Esophagus squamous epithelium (tissue), 4 donors: ENCODE measurements at regions not wholly inside any gene's neighbourhood (a gene's known extent, or its start where the extent isn't known, plus 50 kb on each side); places are given as distances from the start of the nearest gene placed in this dataset.

Experiments used
- POLR2A ChIP-seq, 4 donors: fragments of 450-650 bp; IDR thresholded peaks; one replicate each; pipeline ENCODE4 v1.6.1; 2017; ENCODE audit warnings: antibody characterized with exemption in 4 of 4, mild to moderate bottlenecking in 4 of 4, moderate library complexity in 3 of 4
- TF ChIP-seq, protein P1 (sequence below), 6 experiments: fragments of 450-650 bp in 4 of 6; fragments of 200-600 bp in 2 of 6; sonication (generic) in 2 of 6; IDR thresholded peaks; one replicate each; pipeline ENCODE4 v1.5.1; 2016 to 2019; ENCODE audit warnings: antibody characterized with exemption in 6 of 6, mild to moderate bottlenecking in 4 of 6, moderate library complexity in 4 of 6

DNA sequence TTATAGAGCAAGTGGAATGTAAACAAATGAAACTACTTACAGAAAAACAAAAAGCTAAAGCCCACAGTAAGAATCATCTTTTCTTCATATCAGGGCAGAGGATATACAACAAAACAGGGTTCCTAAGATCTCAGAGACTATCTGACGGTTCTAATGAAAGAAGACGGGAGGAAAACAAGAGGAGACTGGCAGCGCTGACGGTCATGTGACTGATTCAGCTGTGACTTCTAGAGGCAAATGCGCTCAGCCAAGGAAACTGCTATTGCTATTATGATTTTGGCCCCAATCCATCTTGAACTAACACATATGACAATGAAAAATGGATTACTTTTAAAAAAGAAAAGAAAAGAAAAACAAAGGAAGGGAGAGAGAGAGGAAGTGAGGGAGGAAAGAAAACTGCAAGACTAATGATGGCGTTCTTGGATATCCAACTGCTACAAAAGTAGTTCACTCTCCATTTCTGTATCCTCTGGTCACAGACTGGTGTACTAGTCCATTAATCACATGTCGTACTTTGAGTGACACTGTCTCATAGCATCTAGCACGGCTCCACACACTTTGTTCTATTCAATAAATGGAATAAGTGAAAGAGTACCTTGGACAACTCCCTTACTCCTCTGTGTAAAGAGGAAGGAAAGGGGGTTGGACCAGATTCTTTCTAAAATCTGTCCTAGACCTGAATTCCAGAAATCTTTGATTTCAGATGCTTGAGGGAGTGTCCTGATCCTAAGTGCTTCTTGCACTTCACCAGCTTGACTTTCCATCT, 119.3 kb downstream of the DAD1 start:
- TF ChIP-seq, protein P1, sequence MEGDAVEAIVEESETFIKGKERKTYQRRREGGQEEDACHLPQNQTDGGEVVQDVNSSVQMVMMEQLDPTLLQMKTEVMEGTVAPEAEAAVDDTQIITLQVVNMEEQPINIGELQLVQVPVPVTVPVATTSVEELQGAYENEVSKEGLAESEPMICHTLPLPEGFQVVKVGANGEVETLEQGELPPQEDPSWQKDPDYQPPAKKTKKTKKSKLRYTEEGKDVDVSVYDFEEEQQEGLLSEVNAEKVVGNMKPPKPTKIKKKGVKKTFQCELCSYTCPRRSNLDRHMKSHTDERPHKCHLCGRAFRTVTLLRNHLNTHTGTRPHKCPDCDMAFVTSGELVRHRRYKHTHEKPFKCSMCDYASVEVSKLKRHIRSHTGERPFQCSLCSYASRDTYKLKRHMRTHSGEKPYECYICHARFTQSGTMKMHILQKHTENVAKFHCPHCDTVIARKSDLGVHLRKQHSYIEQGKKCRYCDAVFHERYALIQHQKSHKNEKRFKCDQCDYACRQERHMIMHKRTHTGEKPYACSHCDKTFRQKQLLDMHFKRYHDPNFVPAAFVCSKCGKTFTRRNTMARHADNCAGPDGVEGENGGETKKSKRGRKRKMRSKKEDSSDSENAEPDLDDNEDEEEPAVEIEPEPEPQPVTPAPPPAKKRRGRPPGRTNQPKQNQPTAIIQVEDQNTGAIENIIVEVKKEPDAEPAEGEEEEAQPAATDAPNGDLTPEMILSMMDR (IDR thresholded peaks at IDR 0.05): no peak
- TF ChIP-seq POLR2A (IDR thresholded peaks at IDR 0.05): no peak
